Uterus (tissue), 3 donors: ENCODE measurements at regions not wholly inside any gene's neighbourhood (a gene's known extent, or its start where the extent isn't known, plus 50 kb on each side); places are given as distances from the start of the nearest gene placed in this dataset.
A peak's percentile ranks its signal among the peaks of the same experiment; 100 is the strongest.
"Not testable (repeated sequence)": the region's sequence is repeated elsewhere in the genome, so short reads cannot be mapped to it uniquely, and the experiment has no call there.

Experiments used
- DNase-seq, 2 donors: peaks; one replicate each; pipeline ENCODE4 v3.0.0-alpha.2; 2019 to 2020
- H3K27ac ChIP-seq, 2 donors: fragments of 200-600 bp; sonication (generic); 1 replicate in 1 of 2; 2 replicates in 1 of 2; pipeline ENCODE4 v1.5.1; 2016 to 2018
- H3K27me3 ChIP-seq, 2 donors: fragments of 200-600 bp; sonication (generic); one replicate each; pipeline ENCODE4 v1.5.1; 2018 to 2019; ENCODE audit warnings: control low read depth in 1 of 2
- H3K36me3 ChIP-seq, 2 donors: fragments of 200-600 bp; sonication (generic); one replicate each; pipeline ENCODE4 v1.5.1; 2019; ENCODE audit warnings: control low read depth in 1 of 2
- H3K4me1 ChIP-seq, 2 donors: fragments of 200-600 bp; sonication (generic); one replicate each; pipeline ENCODE4 v1.5.1; 2018 to 2019; ENCODE audit warnings: control low read depth in 1 of 2
- H3K4me3 ChIP-seq, 2 donors: fragments of 200-600 bp; sonication (generic); 1 replicate in 1 of 2; 2 replicates in 1 of 2; pipeline ENCODE4 v1.5.1; 2018 to 2019; ENCODE audit warnings: mild to moderate bottlenecking in 1 of 2
- H3K9me3 ChIP-seq, 2 donors: fragments of 200-600 bp; sonication (generic); one replicate each; pipeline ENCODE4 v1.5.1; 2019; ENCODE audit warnings: control low read depth in 1 of 2
- intact Hi-C: fragments of 100-400 bp; cut with DNase I; formaldehyde crosslinking; loops from one replicate; pipeline ENCODE4 v1.15.1; 2023; ENCODE audit warnings: low total_unique reads
- donor health status: DM: yes; HTN: yes; CAD: no.

- DNase-seq, H3K4me3 ChIP-seq, H3K36me3 ChIP-seq, H3K4me1 ChIP-seq, H3K27me3 ChIP-seq, H3K9me3 ChIP-seq, intact Hi-C loops, H3K27ac ChIP-seq: not testable (repeated sequence)
These were observed 298.4 kb upstream of the PLGLB2 start for GRCh38 chr2:87449462-87449980.

- H3K27ac ChIP-seq, H3K4me1 ChIP-seq, H3K36me3 ChIP-seq, H3K27me3 ChIP-seq, intact Hi-C loops, H3K4me3 ChIP-seq, DNase-seq, H3K9me3 ChIP-seq: not testable (repeated sequence)
These were observed 295.7 kb upstream of the PLGLB2 start for GRCh38 chr2:87452193-87452592.

GRCh38 chr2:87452861-87453260, 295.0 kb upstream of the PLGLB2 start:
- H3K36me3 ChIP-seq, H3K4me3 ChIP-seq, H3K4me1 ChIP-seq, H3K27me3 ChIP-seq, H3K27ac ChIP-seq, intact Hi-C loops, H3K9me3 ChIP-seq: not testable (repeated sequence)
- peak in 1 of 2 donors; percentile 40 for DNase-seq

GRCh38 chr2:87453965-87454364, 293.9 kb upstream of the PLGLB2 start:
- H3K9me3 ChIP-seq, DNase-seq, H3K4me3 ChIP-seq, intact Hi-C loops, H3K4me1 ChIP-seq, H3K27me3 ChIP-seq, H3K36me3 ChIP-seq: not testable (repeated sequence)
- H3K27ac ChIP-seq = peak overlapping the region; percentile 49 to 61

- H3K27ac ChIP-seq = peak overlapping the region; percentile 49 to 61
- intact Hi-C loops, H3K4me1 ChIP-seq, H3K9me3 ChIP-seq, H3K4me3 ChIP-seq, DNase-seq, H3K27me3 ChIP-seq, H3K36me3 ChIP-seq: not testable (repeated sequence)
These were observed 293.5 kb upstream of the PLGLB2 start for GRCh38 chr2:87454421-87454820.

- H3K4me1 ChIP-seq, H3K9me3 ChIP-seq, DNase-seq, intact Hi-C loops, H3K36me3 ChIP-seq, H3K27me3 ChIP-seq: not testable (repeated sequence)
- Histone ChIP-seq H3K4me3 (peak overlapping the region in 1 of 2 donors; percentile 16), H3K27ac (peak overlapping the region; percentile 74 to 77)
These were observed 292.6 kb upstream of the PLGLB2 start for GRCh38 chr2:87455209-87455853.

- H3K36me3 ChIP-seq, H3K9me3 ChIP-seq, H3K4me1 ChIP-seq, intact Hi-C loops, H3K27me3 ChIP-seq, DNase-seq: not testable (repeated sequence)
- Histone ChIP-seq H3K4me3 (peak overlapping the region in 1 of 2 donors; percentile 16), H3K27ac (peak overlapping the region; percentile 74 to 79)
These were observed 292.0 kb upstream of the PLGLB2 start for GRCh38 chr2:87455854-87456249.

GRCh38 chr2:87456477-87457128, 291.3 kb upstream of the PLGLB2 start:
- intact Hi-C loops, DNase-seq, H3K4me3 ChIP-seq, H3K9me3 ChIP-seq, H3K36me3 ChIP-seq, H3K4me1 ChIP-seq, H3K27me3 ChIP-seq: not testable (repeated sequence)
- peak overlapping the region; percentile 74 to 79 for H3K27ac ChIP-seq

- H3K36me3 ChIP-seq, DNase-seq, H3K9me3 ChIP-seq, H3K27me3 ChIP-seq, H3K4me3 ChIP-seq, H3K4me1 ChIP-seq, H3K27ac ChIP-seq, intact Hi-C loops: not testable (repeated sequence)
These were observed 290.8 kb upstream of the PLGLB2 start for GRCh38 chr2:87457129-87457499.

- H3K27me3 ChIP-seq, H3K36me3 ChIP-seq, intact Hi-C loops, H3K27ac ChIP-seq, H3K4me1 ChIP-seq, H3K9me3 ChIP-seq, DNase-seq, H3K4me3 ChIP-seq: not testable (repeated sequence)
These were observed 288.9 kb upstream of the PLGLB2 start for GRCh38 chr2:87458938-87459337.

GRCh38 chr2:87460104-87460503, 287.8 kb upstream of the PLGLB2 start:
- H3K9me3 ChIP-seq, DNase-seq, H3K36me3 ChIP-seq, H3K27ac ChIP-seq, H3K4me3 ChIP-seq, H3K4me1 ChIP-seq, intact Hi-C loops, H3K27me3 ChIP-seq: not testable (repeated sequence)

- H3K36me3 ChIP-seq, H3K27me3 ChIP-seq, DNase-seq, H3K27ac ChIP-seq, intact Hi-C loops, H3K4me3 ChIP-seq, H3K4me1 ChIP-seq, H3K9me3 ChIP-seq: not testable (repeated sequence)
These were observed 287.2 kb upstream of the PLGLB2 start for GRCh38 chr2:87460662-87461061.

- H3K9me3 ChIP-seq, H3K4me1 ChIP-seq, intact Hi-C loops, DNase-seq, H3K27ac ChIP-seq, H3K27me3 ChIP-seq, H3K36me3 ChIP-seq, H3K4me3 ChIP-seq: not testable (repeated sequence)
These were observed 286.2 kb upstream of the PLGLB2 start for GRCh38 chr2:87461671-87462070.

- H3K36me3 ChIP-seq, H3K27me3 ChIP-seq, H3K9me3 ChIP-seq, DNase-seq, H3K4me3 ChIP-seq, H3K4me1 ChIP-seq, H3K27ac ChIP-seq, intact Hi-C loops: not testable (repeated sequence)
These were observed 283.7 kb upstream of the PLGLB2 start for GRCh38 chr2:87464219-87464618.
